Right cardiac atrium (tissue), 5 donors: ENCODE measurements at regions not wholly inside any gene's neighbourhood (a gene's known extent, or its start where the extent isn't known, plus 50 kb on each side); places are given as distances from the start of the nearest gene placed in this dataset.
"Not testable (repeated sequence)": the region's sequence is repeated elsewhere in the genome, so short reads cannot be mapped to it uniquely, and the experiment has no call there.

Experiments used
- ATAC-seq, 2 donors: fragments of 200-7000 bp; cut with Tn5 transposase; one replicate each; pipeline versions ENCODE4 v1.8.0 to v1.9.1; 2020; ENCODE audit warnings: moderate library complexity in 2 of 2, mild to moderate bottlenecking in 1 of 2
- DNase-seq, 3 donors: peaks; one replicate each; pipeline ENCODE4 v3.0.0-alpha.2; 2020
- H3K27ac ChIP-seq: one replicate; pipeline ENCODE4 v1.5.1; 2013; ENCODE audit warnings: mild to moderate bottlenecking, low read length, control low read depth, moderate library complexity
- H3K27me3 ChIP-seq: one replicate; pipeline ENCODE4 v1.6.1; 2013; ENCODE audit not compliant: control insufficient read depth, insufficient read depth
- H3K4me1 ChIP-seq: one replicate; pipeline ENCODE4 v1.6.1; 2013; ENCODE audit warnings: low read length; ENCODE audit not compliant: control insufficient read depth, insufficient read depth
- H3K4me3 ChIP-seq: one replicate; pipeline ENCODE4 v1.5.1; 2013; ENCODE audit warnings: low read length, control low read depth
- H3K9me3 ChIP-seq: one replicate; pipeline ENCODE4 v1.6.1; 2013; ENCODE audit warnings: low read length; ENCODE audit not compliant: control insufficient read depth
- WGBS: extraction: QIAGEN DNeasy Blood & Tissue Kit; methylation state at CpG from one replicate; pipeline ENCODE4 v1.1.7; 2013; 5-methylcytosine and 5-hydroxymethylcytosine counted together
- intact Hi-C, 4 donors: fragments of 100-400 bp; cut with DNase I; formaldehyde crosslinking; loops; one replicate each; pipeline versions ENCODE4 v1.11.0 to v1.14.0; 2022 to 2023
- donor health status: healthy with polysubstance abuse.
- donor health status: DM: no; HTN: yes; CAD: no.
- donor health status: DM: no; HTN: no; CAD: no.
- donor health status: DM: no; HTN: yes; CAD: no; lungs with severe emphysema.
- donor health status: DM: yes; HTN: yes; CAD: no.

DNA sequence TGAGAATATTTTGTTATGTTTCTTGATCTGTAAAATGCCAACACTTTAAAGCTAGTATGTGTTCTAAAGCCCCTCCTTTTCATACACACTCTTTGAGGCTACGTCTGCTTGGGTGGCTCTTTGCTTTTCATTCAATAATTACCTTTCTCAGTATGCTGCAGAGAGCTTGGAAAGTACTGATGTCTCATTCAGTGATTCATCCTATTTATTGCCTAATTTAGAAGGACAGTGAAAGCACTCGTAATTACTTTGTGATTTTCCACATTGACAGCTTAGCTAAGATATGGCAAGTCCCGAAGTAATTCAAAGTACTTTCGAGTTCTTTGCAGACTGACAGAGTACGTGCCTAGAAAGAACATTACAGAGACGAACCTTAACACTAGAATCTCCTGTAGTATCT, 57.2 kb downstream of the BMP15 start:
- H3K27ac ChIP-seq = no peak overlapping the region
- no peaks in the 10 kb centered on the region for H3K4me1 ChIP-seq
- DNase-seq (no peak), ATAC-seq (no peak)
- 85% methylated on average over 6 of the region's 6 CpGs for WGBS
- intact Hi-C loops = no loop called here
- no peaks in the 10 kb centered on the region for H3K27me3 ChIP-seq
- H3K9me3 ChIP-seq = no peaks in the 10 kb centered on the region
- no peak overlapping the region for H3K4me3 ChIP-seq

DNA sequence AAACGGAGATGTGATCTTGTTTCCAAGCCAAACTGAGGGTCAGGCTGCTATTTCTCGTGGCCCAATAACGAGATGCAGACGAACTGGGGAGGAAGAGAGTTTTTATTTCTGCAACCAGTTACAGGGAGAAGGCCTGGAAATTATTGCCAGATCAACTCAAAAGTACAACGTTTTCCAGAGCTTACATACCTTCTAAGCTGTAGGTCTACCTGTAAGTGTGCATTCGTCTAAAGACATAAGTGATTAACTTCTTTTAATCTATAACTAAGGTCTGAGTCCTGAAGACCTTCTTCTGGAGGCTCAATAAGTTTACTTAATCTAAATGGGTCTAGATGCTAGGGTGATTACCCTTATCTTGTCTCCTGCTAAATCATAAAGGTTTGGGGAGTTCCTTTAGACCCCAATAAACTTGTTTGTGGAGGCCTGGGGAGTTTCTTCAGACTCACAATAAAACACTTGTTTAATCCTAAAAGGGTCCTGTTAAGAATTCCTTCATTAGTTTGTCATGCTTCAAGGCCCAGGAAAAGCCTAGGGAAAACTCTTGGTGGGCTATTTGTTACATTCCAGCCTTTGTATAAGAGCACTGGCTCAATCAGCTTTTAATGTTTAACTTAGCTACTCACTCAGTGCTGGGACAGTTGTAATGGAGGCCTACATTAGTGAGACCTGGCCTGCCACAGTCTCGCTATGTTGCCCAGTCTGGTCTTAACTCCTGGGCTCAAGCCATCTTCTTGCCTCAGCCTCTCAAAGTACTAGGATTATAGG, 58.5 kb downstream of the BMP15 start:
- 83% methylated on average over 7 of the region's 7 CpGs for WGBS

DNA sequence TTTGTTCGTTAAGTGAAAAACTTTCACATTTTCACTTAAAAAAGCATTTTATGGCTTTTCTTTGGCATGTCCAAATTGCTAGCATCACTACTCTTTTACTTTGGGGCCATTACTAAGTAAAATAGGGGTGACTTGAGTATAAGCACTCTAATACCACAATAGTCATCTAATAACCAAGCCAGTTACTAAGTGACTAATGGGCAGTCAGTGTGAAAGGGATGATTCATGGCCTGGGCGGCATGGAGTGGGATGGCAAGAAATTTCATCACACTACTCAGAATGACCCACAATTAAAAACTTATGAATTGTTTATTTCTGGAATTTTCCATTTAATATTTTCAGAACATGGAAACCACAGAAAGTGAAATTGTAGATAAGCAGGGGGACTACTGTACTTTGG, 60.9 kb downstream of the BMP15 start:
- no peak for ATAC-seq
- Histone ChIP-seq H3K9me3 (no peaks in the 10 kb centered on the region), H3K4me3 (no peak overlapping the region), H3K27ac (no peak overlapping the region), H3K4me1 (no peaks in the 10 kb centered on the region), H3K27me3 (no peaks in the 10 kb centered on the region)
- WGBS = 86% methylated on average over 2 of the region's 2 CpGs
- peak in 1 of 3 donors; percentile 10 for DNase-seq
- intact Hi-C loops = no loop called here

More for the DNA sequence above, 58.5 kb downstream of the BMP15 start:
- ATAC-seq, DNase-seq, H3K9me3 ChIP-seq, H3K4me1 ChIP-seq, intact Hi-C loops, H3K27ac ChIP-seq, H3K27me3 ChIP-seq, H3K4me3 ChIP-seq: not testable (repeated sequence)

DNA sequence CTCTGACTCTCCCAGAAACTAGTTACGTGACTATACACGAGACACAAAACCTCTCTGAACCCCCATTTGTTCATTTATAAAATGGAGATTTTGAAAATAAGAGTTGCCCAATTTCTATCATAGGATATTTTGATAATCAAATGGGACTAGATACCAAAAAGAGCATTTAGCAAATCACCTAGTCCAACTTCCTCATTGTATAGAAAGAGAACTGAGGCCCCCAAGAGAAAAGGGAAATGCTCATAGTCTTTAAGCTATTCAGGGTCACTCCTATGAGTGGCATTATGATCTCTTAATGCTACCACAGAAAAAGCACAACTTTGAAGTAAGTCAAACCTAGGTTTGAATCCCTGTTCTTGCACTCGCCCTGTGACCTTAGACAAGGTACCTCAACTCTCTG, 62.7 kb downstream of the BMP15 start:
- Histone ChIP-seq H3K4me1 (no peaks in the 10 kb centered on the region), H3K27ac (no peak overlapping the region), H3K4me3 (no peak overlapping the region), H3K27me3 (no peaks in the 10 kb centered on the region), H3K9me3 (no peaks in the 10 kb centered on the region)
- DNase-seq = no peak
- no peak for ATAC-seq
- WGBS = 86% methylated on average over 3 of the region's 3 CpGs
- intact Hi-C loops = no loop called here

DNA sequence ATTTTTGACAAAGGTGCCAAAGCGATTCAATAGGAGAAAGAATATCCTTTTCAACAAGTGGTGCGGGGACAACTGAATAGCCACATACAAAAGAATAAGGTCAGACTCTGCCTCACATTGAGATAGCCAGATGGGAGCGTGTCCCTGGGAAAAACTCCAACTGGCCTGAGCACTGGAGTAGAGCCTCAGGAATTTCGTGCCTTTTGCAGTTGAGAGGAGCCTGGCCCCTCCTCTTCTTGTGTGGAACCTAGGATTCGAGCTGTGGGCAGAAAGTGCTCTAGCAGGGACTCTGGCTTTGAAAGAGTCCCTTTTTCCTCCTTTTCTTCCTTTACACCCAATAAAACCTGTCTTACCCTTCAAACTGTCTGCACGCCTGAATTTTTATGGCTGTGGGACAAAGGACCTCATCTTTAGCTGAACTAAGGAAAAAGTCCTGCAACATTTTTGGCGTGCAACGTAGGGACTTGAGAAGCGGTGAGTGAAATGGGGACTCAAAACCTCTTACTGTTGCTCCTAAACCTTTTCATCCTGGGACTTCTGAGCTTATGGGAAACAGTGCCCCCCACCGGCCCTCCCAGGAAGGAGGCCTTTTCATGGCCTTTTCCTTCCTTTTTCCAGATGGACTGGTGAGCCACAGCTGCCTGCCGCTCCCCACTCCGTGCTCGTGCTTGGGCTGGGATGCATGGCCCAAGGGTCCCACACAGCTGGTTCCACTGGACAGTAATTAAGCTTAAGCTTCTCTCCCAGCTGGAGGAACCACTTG, 68.6 kb downstream of the BMP15 start:
- intact Hi-C loops = no loop called here
- peak; percentile 27 to 47 (median 42) for DNase-seq
- Histone ChIP-seq H3K27me3 (no peaks in the 10 kb centered on the region), H3K27ac (no peak overlapping the region), H3K4me1 (no peaks in the 10 kb centered on the region), H3K4me3 (no peak overlapping the region), H3K9me3 (no peaks in the 10 kb centered on the region)
- peak in 1 of 2 donors; percentile 56 for ATAC-seq
- 54% methylated on average over 13 of the region's 13 CpGs for WGBS

DNA sequence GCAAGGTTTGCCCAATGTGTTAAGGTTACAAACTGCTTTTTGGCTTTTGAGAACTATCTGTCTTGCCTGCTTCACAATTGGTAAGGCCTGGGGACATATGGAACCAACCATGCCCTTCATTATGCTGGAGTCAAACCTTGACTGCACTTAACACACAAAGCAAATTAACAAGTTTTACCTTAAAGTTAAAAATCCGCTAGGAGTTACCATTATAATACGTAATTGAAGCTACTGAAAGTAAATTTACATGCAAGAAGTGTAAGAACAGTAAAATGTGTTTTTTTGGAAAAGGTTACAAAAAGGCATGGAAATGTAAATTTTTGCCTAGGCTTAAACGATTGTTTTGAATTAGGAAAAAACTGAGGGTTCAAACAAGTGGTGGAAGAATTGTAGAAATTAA, 69.7 kb downstream of the BMP15 start:
- Histone ChIP-seq H3K27ac (no peak overlapping the region), H3K27me3 (no peaks in the 10 kb centered on the region), H3K4me1 (no peaks in the 10 kb centered on the region), H3K4me3 (no peak overlapping the region), H3K9me3 (no peaks in the 10 kb centered on the region)
- no peak for ATAC-seq
- no peak for DNase-seq
- WGBS = 85% methylated on average over 3 of the region's 3 CpGs
- intact Hi-C loops = loop anchor here in 2 of 4 donors (5.0 to 10.0 kb wide), 2 partner anchors 285 to 288 kb away; no protein-coding TSS in a partner anchor

DNA sequence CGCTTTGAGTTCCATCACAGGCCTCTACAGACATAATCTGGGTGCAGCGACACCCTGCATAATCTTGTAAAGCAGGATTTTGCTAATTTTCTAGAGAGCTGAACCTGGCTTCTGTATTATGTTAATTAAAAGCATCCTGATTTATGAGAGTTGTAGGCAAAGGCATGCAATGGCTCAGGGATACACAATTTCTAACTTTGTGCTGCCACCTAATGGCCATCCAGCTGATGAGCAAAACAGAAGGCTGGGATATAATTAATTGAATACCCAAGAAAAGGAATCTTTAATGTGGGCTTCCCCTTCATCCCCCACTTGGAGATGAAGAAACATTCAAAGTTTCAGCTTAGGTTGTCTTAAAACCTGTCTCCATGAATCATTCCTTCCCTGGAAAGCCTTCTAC, 78.1 kb downstream of the BMP15 start:
- Histone ChIP-seq H3K27ac (no peak overlapping the region), H3K4me3 (no peak overlapping the region), H3K4me1 (no peaks in the 10 kb centered on the region), H3K9me3 (no peaks in the 10 kb centered on the region), H3K27me3 (no peaks in the 10 kb centered on the region)
- no peak for DNase-seq
- intact Hi-C loops = loop anchor here in 3 of 4 donors (5.0 to 10.0 kb wide), 2 partner anchors 294 to 296 kb away; no protein-coding TSS in a partner anchor
- WGBS = 37% methylated on average over 2 of the region's 2 CpGs
- ATAC-seq = peak in 1 of 2 donors; percentile 41

DNA sequence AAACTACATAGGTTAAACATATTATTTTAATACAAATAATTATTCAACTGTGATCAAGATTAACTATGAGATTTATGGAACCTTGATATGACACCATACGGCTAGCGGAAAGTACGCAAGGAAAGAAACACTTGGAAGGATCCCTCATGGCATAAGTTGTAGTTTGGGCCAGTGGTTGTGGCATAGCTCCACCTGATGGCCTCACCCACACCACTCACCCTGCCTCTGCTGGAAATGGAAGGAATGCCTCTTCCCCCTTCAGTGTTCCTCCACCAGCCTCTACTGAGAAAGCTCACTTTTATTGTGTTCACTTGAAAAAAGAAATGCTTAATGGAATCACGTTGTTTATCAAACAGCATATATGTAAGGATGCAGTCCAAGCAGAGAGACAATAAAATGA, 86.4 kb downstream of the BMP15 start:
- intact Hi-C loops = no loop called here
- WGBS = 80% methylated on average over 4 of the region's 4 CpGs
- Histone ChIP-seq H3K4me1 (no peaks in the 10 kb centered on the region), H3K27me3 (no peaks in the 10 kb centered on the region), H3K27ac (no peak overlapping the region), H3K4me3 (no peak overlapping the region), H3K9me3 (no peaks in the 10 kb centered on the region)
- no peak for DNase-seq
- ATAC-seq = no peak

DNA sequence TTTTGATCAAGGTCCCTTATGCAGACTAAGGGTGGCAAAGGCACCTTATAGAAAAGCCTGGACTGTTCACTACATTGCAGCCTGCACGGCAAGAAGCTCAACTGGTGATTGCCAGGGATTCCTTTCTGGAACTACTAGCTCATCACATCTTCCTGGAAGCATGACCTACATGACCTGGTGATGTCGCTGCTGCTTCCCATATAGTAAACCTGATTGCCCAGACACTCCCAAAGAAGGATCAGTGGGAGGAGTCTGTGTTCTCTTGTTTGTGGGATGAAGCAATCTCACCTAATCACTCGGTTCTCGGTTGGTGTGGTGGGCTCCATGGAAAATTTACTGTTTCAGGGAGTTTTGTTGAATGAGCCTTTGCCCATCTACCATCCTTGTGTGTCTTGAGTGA, 89.8 kb downstream of the BMP15 start:
- intact Hi-C loops = not testable (repeated sequence)

DNA sequence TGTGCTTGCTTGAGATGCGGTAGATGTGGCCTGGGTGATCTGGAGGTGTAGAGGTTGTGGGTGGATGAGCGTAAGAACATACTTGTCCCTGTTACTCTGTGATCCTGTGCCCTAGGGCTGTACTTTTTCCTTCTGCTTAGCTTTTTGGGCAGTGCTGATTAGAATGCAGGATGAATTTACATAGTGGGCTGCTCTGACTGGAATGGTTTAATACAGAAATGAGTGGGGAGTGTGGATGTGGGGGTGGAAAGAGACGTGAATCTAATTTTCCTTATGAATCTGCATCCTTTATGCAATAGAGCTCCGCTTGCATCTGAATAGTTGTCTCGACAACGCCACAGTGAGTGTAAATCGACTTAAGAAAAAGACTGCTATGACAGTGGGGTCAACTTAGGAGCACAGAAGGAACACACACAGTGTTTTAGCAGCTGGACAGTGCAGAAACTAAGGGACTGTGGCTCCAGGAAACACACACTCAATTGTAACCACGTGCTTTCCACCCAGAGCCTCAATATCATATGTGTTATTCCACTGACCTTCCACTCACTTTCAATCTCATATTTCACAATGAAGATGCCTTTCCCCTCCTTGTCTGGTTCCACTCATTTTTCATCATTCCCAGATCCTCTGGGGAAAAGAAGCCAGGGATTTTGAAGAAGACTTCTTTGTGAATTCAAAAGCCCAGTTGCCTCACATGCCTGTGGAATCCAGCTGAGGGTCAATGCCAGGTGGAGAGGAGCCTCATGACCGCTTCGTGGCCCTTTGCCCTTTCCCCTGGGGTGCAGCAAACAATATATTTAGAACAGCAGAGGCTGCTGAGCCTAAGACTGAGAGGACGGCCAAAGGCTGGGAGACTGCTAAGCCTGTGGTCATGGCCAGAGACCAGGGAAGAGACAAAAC, 91.4 kb downstream of the BMP15 start:
- H3K9me3 ChIP-seq, H3K4me3 ChIP-seq, H3K4me1 ChIP-seq, H3K27me3 ChIP-seq, H3K27ac ChIP-seq, intact Hi-C loops: not testable (repeated sequence)
- DNase-seq (peak in 2 of 3 donors; percentile 44 to 56), ATAC-seq (peak; percentile 40 to 73)
- WGBS = 70% methylated on average over 11 of the region's 11 CpGs

More for the DNA sequence above, 89.8 kb downstream of the BMP15 start:
- WGBS = 59% methylated on average over 3 of the region's 4 CpGs
- H3K4me3 ChIP-seq, H3K27me3 ChIP-seq, H3K27ac ChIP-seq, H3K9me3 ChIP-seq, ATAC-seq, H3K4me1 ChIP-seq, DNase-seq: not testable (repeated sequence)
